ENCODE measurements at regions not wholly inside any gene's neighbourhood (a gene's known extent, or its start where the extent isn't known, plus 50 kb on each side); places are given as distances from the start of the nearest gene placed in this dataset.

DNA sequence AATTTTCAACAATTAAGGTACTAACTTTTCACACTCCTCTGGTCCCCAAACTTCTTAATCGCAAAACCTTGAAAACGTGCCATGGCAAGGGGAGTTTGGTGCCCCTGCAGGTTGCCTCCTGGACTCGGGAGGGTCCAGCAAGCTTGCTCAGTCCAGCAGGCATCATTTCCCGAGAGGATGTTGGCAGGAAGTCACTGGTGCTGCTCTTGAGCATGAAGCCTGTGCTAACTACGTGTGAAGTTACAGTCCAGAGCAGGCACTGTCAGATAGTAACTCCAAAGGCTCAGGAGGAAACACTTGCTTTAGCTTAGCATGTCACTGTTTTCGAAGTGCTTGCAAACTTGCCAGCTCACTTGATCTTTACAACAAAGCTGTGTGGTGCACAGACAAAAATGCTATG lies 215.4 kb downstream of the MYCN start:
- Histone ChIP-seq H3K36me3 (no peaks in the 10 kb centered on the region), H3K27me3 (replicated peaks; ENCODE audit: insufficient read depth) (no peaks in the 10 kb centered on the region), H3K4me1 (ENCODE audit: control insufficient read depth in 1 of 2, low read depth in 2 of 2) (no peaks in the 10 kb centered on the region), H3K4me3 (no peak overlapping the region), H3K9me3 (no peaks in the 10 kb centered on the region), H3K27ac (no peak overlapping the region)
- TF ChIP-seq CTCF (IDR thresholded peaks at IDR 0.05): no peak
- no peak for DNase-seq (ENCODE audit: low spot score)
- ATAC-seq (ENCODE audit: insufficient number of reproducible peaks, low FRiP score, low read depth): no peak

DNA sequence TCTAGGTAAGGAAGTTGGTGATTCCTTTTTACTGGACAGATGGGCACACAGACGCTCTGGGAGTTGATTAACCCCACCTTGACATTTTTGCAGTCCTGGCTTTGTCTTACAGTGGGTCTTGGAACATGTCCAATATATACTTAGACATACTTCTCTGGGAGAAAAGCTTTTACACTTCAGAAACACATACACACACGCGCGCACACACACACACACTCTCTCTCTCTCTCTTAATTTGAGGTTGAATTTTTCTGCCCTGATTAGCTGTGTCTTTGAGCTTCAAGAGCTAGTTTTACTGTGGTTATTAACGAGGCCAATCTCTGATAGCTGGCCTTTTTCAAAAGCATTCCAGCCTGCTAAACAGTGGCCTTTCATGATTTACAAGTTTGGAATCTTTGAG lies 215.0 kb downstream of the MYCN start:
- no peaks in the 10 kb centered on the region for H3K9me3 ChIP-seq
- TF ChIP-seq CTCF (IDR thresholded peaks at IDR 0.05): no peak
- DNase-seq (ENCODE audit: low spot score): no peak
- no peaks in the 10 kb centered on the region for H3K36me3 ChIP-seq
- H3K4me3 ChIP-seq: no peak overlapping the region
- no peak for ATAC-seq (ENCODE audit: insufficient number of reproducible peaks, low FRiP score, low read depth)
- H3K27me3 ChIP-seq (replicated peaks; ENCODE audit: insufficient read depth): no peaks in the 10 kb centered on the region
- H3K27ac ChIP-seq: no peak overlapping the region
- no peaks in the 10 kb centered on the region for H3K4me1 ChIP-seq (ENCODE audit: control insufficient read depth in 1 of 2, low read depth in 2 of 2)

GRCh38 chr2:16154501-16155280 lies 214.3 kb downstream of the MYCN start:
- DNase-seq (ENCODE audit: low spot score) (no peak), ATAC-seq (ENCODE audit: insufficient number of reproducible peaks, low FRiP score, low read depth) (no peak)
- no peaks in the 10 kb centered on the region for H3K4me1 ChIP-seq (ENCODE audit: control insufficient read depth in 1 of 2, low read depth in 2 of 2)
- no peak overlapping the region for H3K4me3 ChIP-seq
- H3K27ac ChIP-seq: no peak overlapping the region
- TF ChIP-seq CTCF (IDR thresholded peaks at IDR 0.05): no peak
- no peaks in the 10 kb centered on the region for H3K36me3 ChIP-seq
- H3K9me3 ChIP-seq: no peaks in the 10 kb centered on the region
- H3K27me3 ChIP-seq (replicated peaks; ENCODE audit: insufficient read depth): no peaks in the 10 kb centered on the region

- Histone ChIP-seq H3K27ac (no peak overlapping the region), H3K4me1 (ENCODE audit: control insufficient read depth in 1 of 2, low read depth in 2 of 2) (no peaks in the 10 kb centered on the region), H3K4me3 (no peak overlapping the region), H3K27me3 (replicated peaks; ENCODE audit: insufficient read depth) (no peaks in the 10 kb centered on the region), H3K36me3 (no peaks in the 10 kb centered on the region), H3K9me3 (no peaks in the 10 kb centered on the region)
- TF ChIP-seq CTCF (IDR thresholded peaks at IDR 0.05): no peak
- DNase-seq (ENCODE audit: low spot score) (no peak), ATAC-seq (ENCODE audit: insufficient number of reproducible peaks, low FRiP score, low read depth) (no peak)
These were observed 213.7 kb downstream of the MYCN start for GRCh38 chr2:16154061-16154460.

GRCh38 chr2:16153754-16154035 lies 213.3 kb downstream of the MYCN start:
- H3K9me3 ChIP-seq: no peaks in the 10 kb centered on the region
- H3K4me1 ChIP-seq (ENCODE audit: control insufficient read depth in 1 of 2, low read depth in 2 of 2): no peaks in the 10 kb centered on the region
- H3K4me3 ChIP-seq: no peak overlapping the region
- no peak overlapping the region for H3K27ac ChIP-seq
- ATAC-seq (ENCODE audit: insufficient number of reproducible peaks, low FRiP score, low read depth): no peak
- no peak for TF ChIP-seq CTCF (IDR thresholded peaks at IDR 0.05)
- DNase-seq (ENCODE audit: low spot score): no peak
- H3K27me3 ChIP-seq (replicated peaks; ENCODE audit: insufficient read depth): no peaks in the 10 kb centered on the region
- H3K36me3 ChIP-seq: no peaks in the 10 kb centered on the region
